Ramos (cell line): ENCODE measurements at regions not wholly inside any gene's neighbourhood (a gene's known extent, or its start where the extent isn't known, plus 50 kb on each side); places are given as distances from the start of the nearest gene placed in this dataset.
"Not testable (repeated sequence)": the region's sequence is repeated elsewhere in the genome, so short reads cannot be mapped to it uniquely, and the experiment has no call there.

Experiments
- in situ Hi-C: fragments of 300-500 bp; cut with MboI; formaldehyde crosslinking; loops from one replicate; pipeline ENCODE4 v1.14.3; 2022; ENCODE audit warnings: low sequenced_read_pairs; ENCODE audit not compliant: unreplicated experiment

- in situ Hi-C loops: not testable (repeated sequence)
Observed at GRCh38 chr18:73516056-73516455, 631.6 kb downstream of the FBXO15 start.

- in situ Hi-C loops: no loop called here
Observed at GRCh38 chr18:73514449-73514848, 633.2 kb downstream of the FBXO15 start.

DNA sequence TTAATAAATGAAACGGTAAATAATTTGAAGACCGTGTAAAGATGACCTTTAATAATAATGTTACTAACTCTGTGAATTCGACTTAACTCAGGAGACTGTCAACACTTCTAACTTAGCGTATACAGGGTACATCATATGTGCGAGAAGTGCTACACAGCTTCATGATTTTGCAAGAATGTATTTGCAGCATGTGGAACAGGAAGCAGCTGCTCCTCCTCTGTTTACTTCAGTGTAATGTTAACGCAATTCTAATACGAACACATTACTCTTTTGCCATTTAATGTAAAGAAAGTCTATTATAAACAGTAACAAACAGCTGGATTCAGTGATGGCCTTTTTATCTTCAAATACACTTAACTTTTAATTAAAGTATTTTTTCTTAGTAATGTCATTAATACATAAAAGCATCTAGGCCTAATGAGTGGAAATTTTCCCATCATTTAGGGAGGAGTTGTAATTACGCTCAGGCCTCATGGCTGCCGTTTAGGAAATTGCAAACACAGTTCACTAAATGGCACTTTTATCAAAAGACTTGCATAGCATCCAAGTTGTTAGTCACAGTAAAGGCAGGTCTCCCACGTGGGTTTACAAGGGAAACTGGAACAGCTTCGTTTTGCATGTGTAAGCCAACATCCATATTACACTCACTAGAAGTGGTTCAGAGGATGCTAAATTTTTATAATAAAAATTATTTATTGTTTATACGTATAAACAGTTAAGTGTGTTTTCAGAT lies 635.7 kb downstream of the FBXO15 start:
- in situ Hi-C loops: no loop called here

DNA sequence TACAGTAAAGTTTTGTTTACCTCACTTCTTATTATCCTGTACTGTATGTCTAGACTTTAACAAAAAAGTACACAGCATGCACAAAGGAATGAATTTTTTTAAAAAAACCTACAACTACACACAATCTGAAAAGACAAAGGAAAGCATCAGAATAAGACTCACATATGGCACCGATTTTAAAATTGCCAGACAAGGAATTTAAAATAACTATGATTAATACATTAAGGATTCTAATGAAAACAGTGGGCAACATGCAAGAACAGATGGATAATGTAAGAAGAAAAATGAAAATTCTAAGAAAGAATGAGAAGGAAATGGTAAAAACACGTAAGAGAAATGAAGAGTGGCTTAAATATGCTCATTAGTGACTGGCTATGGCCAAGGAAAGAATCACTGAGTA lies 638.2 kb downstream of the FBXO15 start:
- in situ Hi-C loops: no loop called here

DNA sequence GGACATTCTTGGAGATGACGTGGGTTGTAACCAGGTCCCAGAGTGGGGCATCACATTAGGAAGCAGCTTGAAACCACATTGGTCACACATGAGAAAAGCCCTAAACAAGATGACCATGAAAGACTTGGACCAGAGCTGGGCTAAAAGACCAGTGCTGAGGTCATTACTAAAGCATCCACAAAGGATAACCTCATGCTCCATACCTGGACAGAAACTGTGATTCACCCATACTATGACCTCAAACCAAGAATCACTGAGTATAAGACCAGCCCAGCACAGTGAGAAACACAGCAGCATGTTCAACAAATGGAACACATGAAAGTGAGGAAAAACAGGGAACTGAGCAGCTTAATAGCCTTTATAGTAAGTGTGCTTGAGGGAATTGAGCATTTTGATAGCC lies 635.5 kb upstream of the NETO1 start:
- in situ Hi-C loops: no loop called here

DNA sequence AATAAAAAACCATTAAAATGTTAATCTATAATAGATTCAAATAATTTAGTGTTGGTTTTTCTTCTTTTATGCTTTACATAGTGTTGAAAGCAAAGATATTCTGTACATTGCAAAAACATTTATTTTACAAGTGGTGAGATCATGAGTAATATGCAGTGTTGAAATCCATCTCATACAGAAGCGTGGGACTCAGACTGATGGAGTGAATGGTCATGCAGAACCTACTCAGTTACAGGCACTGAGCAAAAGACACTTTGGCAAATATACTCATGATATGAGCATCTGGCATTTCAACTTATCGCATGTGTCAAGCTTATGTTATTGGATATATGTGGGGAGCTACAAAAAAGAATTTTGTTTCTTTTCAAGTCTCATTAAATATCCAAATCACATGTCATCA lies 620.2 kb upstream of the NETO1 start:
- in situ Hi-C loops: no loop called here

- in situ Hi-C loops: no loop called here
Observed at GRCh38 chr18:73485166-73485565, 617.4 kb upstream of the NETO1 start.

- in situ Hi-C loops: no loop called here
Observed at GRCh38 chr18:73482901-73483300, 615.1 kb upstream of the NETO1 start.

DNA sequence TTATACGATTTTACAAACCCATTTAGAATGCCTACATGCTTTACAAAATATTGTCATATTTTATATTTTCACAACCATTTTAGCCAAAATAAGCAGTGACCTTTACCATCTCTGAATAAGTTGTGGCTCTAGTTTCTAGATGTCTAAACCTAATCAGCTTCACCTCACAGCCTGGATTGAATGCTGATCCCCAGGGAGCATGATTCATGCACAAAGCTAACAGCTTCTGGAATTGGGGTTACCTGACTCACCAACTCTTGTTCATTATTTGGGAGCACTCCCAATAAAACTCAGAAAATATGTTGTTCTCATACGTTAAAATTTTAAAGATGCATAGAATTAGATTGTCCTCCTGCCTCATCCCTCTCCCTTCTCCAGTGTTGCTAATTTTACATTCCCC lies 611.7 kb upstream of the NETO1 start:
- in situ Hi-C loops: no loop called here

DNA sequence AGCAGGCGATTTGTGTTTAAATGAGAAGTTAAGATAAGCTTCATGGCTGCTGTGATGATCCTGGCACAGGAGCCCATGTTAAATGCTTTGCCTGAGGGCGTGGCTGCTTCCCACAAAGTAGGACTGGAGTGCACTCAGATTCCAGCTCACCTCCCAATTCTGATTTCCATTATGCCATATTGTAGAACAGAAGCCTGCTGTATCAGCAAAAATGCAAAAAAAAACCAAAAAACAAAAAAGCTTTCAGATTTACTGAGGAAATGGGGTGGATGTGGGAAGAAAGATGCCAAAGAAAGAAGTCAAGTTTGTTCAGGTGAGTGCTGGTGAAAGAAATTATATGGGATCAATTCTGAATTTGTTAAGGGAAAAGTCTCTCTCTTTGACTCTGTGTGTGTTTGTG lies 610.4 kb upstream of the NETO1 start:
- in situ Hi-C loops: no loop called here

DNA sequence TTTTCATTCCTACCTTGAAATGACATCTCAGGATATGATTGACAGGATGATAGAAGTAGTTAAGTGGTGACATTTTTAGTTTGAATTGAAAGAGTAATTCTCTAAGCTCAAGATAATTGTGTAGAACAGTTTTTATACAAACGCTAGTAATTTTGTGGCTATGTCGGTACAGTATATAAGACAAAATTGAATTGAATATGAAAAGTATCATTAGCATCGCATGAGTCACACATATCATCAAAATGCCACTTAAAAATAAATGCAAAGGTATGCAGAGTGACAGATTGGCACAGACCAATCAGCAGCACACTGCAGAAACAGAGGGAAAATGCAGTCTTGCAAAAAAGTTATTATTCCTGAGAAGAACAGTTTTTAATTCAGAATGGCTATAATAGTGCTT lies 608.2 kb upstream of the NETO1 start:
- in situ Hi-C loops: no loop called here

GRCh38 chr18:73462092-73462491 lies 594.3 kb upstream of the NETO1 start:
- in situ Hi-C loops: no loop called here

- in situ Hi-C loops: no loop called here
Observed at GRCh38 chr18:73461780-73462059, 593.9 kb upstream of the NETO1 start.

GRCh38 chr18:73461038-73461779 lies 593.4 kb upstream of the NETO1 start:
- in situ Hi-C loops: no loop called here

DNA sequence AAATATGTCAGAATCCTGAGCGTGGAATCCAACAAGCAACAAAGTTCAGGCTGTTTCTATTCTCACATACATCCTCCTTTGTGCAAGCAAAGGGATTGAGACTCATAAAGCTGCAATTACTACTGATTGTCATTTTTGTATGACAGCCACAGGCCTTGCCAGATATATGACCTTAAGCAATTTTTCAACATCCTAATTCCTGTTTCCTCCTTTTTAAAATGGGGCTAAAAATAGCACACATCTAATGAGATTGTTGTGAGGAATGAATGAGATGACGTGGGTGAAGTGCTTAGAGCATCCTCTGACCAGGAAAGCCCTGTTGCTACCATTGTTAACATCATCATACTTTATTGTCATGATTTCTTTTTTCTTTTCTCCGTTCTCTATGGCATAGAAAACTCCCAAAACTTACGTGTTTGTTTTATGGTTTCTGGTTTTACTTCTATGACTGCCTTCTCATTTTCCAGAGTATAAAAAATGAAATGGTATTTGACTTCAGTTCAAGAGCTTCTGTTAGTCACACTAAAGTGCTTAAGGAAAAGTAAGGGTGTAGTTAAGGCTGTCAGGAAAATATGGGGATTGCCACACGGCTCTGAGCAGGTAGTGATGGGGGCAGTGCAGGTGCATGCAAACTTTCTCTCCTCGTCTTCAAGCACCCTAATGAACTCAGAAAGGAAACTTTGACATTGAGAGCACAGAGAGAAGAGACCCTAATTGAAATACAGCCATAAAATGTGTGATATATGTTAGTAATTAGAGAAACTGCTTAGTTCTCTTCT lies 590.6 kb upstream of the NETO1 start:
- in situ Hi-C loops: no loop called here

GRCh38 chr18:73456643-73457042 lies 588.9 kb upstream of the NETO1 start:
- in situ Hi-C loops: no loop called here

DNA sequence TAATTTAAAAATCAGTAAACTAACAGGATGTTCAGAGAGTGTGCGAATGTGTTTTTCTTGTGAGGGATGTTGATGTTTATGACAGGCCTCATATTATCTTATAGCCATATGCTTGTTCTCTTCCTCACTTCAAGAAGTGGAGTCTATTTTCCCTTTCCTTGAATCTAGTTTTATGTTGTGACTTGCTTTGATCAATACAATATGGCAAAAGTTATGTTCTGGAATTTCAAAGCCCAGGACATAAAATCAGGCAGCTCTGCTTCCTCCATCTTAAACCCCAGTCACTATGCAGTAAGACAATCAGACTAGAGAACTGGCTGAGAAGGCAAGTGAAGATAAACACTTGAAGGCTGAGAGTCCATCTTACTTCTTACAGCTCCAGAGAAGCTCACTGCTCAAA lies 585.1 kb upstream of the NETO1 start:
- in situ Hi-C loops: no loop called here

- in situ Hi-C loops: no loop called here
Observed at GRCh38 chr18:73446502-73446901, 578.7 kb upstream of the NETO1 start.

DNA sequence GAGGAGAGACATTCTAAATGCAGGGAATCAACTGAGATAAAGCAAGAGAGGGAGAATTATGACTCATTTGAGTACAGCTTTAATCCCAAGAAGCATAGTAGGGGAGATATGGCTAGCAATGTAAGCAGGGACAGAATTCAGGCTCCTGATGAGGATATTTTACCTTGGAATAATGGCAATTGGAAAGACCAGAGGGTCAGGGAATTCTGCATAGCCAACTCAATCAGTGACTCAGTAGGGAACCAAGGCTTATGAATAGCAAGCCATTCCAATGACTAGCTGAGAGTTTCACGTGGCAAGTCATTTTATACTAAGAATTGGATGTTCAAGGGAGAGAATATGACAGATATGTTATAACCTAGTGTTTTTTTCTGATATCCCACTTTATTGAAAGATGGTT lies 563.8 kb upstream of the NETO1 start:
- in situ Hi-C loops: no loop called here

DNA sequence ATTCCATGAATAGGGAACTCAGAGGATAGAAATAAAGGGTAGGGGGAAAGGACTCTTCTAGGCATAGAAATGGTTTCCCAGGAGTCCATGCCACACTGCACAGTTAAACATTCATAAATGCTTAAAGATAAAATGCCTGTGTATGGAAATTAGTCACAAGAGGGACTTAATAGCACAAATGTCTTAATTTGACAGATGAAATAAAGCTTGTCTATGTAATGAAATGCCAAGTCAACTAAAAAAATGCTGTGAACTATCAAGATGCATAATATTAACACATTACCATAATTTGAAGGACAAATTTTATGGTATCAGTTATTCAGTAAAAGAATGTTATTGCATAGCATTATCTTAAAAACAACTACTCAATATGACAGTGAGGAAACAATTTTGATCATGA lies 553.2 kb upstream of the NETO1 start:
- in situ Hi-C loops: no loop called here

GRCh38 chr18:73419531-73419930 lies 551.7 kb upstream of the NETO1 start:
- in situ Hi-C loops: no loop called here
